Superior temporal gyrus (tissue), 1 donor: ENCODE measurements at regions not wholly inside any gene's neighbourhood (a gene's known extent, or its start where the extent isn't known, plus 50 kb on each side); places are given as distances from the start of the nearest gene placed in this dataset.

ENCODE experiments used
- DNase-seq: peaks from one replicate; pipeline ENCODE4 v3.0.0-alpha.2; 2016; ENCODE audit errors: extremely low spot score

DNA sequence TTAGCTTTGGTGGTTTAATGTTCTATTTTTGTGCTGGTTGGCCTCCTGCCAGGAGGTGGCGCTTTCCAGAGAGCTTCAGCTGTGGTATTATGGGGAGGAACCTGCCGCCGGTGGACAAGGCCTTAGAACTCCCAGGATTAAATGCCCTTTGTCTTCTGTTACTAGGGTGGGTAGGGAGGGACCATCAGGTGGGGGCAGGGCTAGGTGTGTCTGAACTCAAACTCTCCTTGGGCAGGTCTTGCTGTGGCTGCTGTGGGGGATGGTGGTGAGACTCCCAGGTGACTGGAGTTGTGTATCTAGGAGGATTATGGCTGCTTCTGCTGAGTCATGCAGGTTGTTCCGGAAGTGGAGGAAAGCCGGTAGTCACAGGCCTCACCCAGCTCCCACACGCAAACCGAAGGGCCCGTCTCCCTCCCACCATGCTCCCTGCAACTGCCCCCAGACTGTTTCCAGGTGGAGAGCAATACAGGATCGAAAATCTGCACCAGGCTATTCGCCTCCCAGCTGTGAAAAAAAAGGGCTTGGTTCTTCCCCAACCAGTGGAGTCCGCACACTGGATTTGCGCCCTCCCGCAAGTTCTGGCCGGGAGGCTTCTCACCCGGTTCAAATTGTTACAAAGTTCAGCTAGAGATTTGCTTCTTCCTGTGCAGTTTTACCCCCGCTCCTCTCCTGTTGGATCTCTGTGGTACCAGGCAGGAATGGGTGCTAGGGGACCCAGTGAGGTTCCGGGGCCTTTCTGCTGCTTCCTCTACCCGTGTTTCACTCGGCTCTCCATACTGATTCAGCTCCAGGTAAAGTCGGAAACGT lies 220.5 kb downstream of the CENPF start:
- no peak for DNase-seq

DNA sequence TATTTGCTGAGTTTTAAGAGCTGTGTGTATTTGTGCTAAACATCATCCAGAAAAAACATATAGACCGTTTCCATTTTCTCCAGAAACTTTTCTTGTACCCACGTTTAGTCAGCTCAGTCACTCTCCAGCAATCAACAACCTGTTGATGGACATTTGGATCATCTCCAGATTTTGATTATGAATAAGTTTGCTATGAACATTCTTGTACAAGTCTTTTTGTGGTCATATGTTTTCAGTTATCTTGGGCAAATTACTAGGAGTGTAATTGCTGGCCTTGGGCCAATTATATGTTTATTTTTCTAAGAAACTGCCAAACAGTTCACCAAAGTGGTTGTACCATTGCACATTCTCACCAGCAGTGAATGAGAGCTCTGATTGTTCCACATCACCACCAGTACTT lies 221.8 kb downstream of the CENPF start:
- DNase-seq = no peak

DNA sequence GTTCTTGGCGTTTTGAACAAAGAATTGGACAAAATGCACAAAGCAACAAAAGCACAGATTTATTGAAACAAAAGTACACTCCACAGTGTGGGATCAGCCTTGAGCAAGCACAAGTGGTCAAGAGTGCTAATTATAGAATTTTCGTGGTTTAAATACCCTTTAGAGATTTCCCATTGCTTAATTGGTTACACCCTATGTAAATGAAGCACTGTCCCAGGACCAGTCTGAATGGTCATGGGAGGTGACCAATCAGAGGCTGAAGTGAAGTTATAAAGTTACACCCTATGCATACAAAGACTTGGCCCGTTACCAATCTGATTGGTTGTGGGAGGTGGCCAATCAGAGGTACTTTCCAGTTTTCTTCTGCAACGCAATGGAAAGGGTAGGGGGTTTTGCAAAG lies 223.6 kb downstream of the CENPF start:
- no peak for DNase-seq

DNA sequence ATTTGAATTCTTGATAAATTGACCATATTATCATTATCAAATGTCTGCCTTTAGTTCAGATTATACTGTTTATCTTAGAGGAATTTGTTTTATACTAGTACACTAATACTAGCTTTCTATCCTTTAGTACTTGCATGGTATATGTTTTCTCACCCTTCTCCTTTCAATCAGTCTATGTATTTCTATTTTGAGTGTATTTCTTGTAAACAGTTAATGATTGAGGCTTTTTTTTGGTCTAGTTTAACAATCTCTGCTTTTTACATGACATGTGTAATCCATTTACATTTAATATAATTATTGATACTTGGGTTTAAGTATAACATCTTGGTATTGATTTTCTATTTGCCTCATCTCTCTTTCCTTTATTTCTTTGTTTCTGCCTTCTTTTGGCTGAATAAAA lies 224.9 kb downstream of the CENPF start:
- no peak for DNase-seq

DNA sequence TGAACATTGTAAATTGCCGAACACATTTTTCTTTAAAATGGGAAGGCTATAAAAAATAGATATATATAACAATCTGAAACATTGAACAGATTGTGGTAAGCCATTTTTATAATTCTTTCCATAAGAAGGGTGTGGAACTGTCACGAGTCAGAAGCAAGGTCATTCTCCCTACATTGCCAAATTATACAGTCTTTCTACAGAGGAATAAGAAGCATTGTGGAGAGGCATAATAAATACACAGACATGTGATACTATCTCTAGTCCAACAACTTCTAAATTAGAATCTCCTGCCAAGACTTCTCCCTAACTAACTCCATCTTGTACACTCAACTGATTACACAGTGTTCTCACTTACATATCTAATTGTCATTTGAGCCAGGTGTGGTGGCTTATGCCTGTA lies 227.9 kb downstream of the CENPF start:
- DNase-seq = no peak

DNA sequence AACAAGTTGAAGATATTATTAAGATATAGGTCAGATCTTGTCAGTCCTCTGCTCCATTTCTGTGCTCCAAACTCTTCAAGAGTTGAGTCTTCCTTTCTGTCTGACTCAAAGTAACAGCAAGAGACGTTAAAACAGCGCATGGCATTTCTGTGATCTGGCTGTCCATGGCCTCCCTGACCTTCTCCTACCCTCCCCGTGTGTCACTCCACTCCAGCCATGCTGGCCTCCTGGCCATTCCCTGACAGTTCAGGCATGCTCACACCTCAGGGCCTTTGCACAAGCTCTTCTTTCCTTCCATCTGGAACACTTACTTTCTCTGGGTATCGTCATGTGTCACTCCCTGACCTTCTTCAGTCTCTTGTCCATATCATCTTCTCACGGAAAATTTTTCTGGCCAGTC lies 229.0 kb downstream of the CENPF start:
- DNase-seq = no peak

DNA sequence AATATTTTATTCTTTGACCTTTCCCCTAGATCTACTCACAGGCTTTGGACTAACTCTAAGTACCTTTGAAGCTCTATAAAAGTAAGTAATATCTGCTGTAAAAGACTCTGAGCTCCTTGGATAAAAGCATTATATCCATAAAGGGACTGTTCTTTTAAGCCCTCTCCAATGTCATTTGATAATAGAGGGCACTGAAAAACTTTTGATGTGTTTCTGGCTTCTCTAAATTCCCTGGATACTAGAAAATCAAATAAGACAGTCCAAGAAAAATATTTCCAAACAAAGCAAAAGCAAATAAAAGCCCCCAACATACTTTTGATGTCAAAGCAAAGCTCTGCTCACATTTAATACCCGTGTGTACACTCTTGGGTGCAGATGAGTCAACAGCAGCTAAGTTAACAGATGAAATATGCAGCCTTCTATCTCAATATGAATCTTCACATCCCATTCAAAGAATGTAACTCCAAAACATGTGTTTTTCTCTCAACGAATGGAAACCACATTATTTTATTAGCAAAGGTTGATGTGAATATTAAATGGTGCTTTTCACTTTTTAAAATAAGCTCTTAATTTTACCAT lies 230.3 kb downstream of the CENPF start:
- DNase-seq = no peak

DNA sequence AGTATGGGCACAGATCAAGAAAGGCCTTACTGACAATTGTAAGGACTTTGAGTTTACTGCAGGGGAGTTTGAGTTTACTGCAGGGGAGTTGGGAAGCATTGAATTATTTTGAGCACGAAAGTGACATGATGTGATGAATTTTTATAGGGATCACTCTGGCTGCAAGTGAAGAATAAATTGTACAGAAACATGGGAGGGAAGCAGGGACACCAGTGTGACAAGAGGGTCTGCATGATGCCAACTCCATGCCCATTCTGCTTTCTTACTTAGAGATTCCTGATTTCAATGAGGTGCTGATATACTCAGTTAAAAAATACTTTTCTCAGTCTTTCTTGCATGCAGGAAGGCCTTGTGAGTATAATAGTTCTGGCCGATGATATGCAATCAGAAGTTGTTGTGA lies 234.4 kb downstream of the CENPF start:
- no peak for DNase-seq

DNA sequence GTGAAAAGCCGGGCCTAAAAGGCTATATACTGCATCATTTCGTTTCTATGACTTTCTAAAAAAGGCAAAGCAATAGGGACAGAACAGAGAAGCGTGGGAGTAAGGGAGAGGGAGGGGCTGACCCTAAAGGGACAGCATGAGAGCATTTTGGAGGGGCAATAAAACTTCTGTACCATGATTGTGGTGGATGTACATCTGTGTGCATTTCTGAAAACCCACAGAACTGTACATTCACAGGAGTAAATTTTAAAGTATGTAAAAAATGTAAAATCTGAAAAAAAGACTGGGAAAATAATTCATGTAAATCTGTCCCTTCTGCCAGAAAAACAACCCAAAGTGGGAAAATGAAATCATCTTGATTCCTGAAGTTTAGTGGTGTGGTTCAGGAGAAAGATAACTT lies 235.4 kb downstream of the CENPF start:
- DNase-seq = no peak

DNA sequence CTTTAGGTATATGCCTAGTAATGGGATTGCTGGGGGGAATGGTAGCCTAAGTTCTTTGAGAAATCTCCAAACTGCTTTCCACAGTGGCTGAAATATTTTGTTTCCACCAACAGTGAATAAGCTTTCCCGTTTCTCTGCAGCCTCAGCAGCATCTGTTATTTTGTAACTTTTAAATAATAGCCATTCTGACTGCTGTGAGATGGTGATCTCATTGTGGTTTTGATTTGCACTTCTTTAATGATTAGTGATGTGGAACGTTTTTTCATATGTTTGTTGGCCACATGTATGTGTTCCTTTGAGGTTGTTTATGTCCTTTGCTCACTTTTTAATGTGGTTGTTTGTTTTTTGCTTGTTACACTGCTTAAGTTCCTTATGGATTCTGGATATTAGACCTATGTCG lies 237.4 kb downstream of the CENPF start:
- DNase-seq = no peak

DNA sequence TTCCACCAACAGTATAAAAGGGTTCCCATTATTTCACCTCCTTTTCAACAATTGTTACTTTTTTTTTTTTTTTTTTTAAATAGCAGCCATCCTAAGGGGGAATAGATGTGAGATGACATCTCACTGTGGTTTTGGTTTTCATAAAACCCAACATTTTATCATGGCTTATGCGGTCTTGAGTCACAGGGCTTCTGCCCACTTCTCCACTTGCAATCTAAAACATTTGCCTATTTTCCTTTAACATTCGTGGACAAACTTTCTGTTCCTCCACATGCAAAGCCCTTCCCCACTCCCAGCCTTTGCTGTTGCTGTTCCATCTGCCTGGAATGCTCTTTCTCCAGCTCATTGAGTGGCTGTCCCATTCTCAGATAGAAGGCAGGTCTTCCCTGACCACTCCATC lies 239.7 kb upstream of the KCNK2 start:
- no peak for DNase-seq

DNA sequence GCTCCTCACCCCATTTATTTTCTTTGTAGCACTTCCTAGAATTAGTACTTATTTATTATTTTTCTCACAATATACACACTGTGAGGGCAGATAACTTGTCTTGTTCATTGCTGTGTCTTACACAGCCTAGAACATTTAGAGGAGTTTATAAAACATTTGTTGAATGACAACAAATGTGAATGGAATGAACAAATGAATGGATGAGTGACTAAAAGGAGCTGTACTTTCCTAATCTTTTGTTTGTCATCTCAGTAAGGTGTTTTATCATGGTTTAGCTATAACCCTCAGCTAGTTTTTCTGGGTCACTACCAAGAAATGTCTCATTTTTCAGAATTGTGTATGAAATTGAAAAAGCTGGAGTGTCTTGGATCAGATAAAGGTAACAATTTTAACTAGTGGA lies 239.3 kb upstream of the KCNK2 start:
- no peak for DNase-seq

DNA sequence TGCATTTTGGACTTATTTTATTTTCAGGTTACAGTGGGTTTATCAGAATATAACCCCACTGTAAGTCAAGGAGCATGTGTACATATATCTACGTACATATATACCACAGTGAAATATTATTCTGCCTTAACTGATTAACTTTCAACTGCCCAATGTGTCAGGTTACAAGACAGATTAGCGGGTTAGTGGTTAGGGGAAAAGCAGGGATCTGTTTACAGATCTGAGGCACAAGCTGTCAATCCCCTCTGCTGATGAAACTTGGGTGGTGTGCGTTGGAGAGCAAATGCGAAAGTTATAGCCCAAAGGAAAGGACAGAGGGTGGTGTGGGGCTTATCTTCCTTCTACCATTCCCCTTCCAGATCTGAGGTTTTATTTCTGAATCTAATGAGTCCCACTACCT lies 238.2 kb upstream of the KCNK2 start:
- no peak for DNase-seq

DNA sequence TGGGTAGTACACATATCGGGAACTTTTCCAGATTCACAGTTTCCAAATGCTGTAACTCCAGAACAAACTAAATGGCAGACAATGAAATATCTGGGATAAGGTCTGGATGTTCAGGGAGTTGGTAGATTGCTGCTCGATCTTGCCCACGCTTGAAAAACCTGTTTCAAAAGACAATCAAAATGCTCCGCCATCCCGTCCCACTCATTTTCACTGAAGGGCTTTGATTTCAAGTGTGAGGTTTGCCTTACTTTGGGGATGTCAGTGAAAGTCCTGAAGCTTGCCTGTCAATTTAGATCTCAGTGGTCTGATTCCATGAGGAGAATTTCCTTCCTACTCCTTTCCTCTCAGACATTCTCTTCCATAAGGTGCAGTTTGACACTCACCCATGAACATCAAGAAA lies 236.3 kb upstream of the KCNK2 start:
- no peak for DNase-seq

DNA sequence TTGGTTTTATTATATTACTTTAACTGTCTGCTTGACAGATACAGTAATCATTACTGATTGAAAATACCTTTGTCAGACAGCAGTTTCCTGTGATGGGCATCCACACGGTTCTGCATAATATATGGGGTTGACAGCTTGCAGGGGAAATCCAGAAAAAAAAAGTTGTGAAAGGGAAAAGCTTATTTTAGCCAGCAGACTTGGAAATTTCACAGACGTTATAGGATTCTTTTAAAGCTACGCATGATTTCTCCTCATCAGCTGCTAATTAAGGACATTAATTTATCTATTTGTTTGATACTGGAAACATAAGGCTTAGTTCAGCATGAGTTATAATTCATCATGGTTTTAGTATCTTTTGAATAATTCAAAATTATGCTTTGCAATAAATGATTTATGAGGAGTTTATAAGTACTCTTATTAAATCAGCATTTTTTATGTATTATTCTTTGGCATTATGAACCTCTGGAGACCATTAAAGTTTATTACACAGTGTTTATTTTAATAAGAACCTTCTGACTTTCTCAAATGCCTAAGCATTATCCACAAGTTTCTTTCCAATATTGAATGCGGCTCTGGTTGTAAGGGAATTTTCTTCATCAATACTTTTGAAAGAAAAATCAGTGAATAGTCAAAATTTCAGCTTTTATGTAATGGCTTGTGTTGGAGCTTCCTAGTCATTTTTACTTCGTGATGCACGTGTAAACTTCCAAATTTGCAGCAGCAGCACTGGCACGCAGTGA lies 235.3 kb upstream of the KCNK2 start:
- DNase-seq = no peak

DNA sequence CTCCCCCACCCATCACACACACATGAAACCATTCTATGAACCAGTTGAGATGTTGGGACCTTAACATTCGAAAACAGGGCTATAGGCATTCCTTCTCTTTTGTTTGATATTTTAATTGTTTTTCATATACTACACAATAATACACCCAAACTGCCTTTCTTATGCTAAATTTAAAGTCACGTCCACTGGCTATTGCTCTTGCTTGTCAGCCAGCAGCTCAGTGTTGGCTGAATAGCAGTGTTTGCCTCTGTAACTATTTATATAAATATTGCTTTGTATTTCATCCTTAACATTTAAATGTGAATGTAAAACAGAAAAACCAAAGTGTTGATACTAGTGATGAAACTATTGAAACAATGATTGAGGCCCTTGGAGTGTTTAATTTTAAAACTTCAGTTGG lies 234.4 kb upstream of the KCNK2 start:
- DNase-seq = no peak

DNA sequence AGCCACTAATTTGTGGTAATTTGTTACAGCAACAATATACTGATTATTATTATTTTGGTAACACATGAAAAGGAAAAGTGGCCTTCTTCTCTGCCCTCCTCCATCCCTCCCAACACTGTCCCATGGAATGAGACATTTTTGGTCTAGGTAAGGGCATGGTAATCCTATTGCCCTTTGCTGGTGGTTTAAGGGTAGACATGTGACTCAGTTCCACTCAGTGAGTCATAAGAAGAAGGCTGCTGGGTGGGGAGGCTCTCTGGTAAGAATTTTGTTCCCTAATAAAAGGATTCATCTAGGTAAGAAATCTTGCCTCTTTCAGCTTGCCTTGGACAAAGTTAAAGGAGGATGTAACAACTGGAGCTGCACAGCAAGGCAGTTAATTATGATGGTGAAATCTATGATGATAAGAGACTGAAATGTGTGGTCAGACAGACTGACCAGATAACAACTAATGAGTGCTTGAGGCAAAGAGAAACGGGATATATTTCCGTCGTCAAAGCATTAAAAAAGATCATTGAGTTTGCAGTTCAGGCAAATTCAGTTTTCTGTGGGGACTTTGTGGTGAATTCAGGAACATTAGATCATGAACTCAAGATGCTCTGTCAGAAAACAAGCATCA lies 232.0 kb upstream of the KCNK2 start:
- DNase-seq = no peak

DNA sequence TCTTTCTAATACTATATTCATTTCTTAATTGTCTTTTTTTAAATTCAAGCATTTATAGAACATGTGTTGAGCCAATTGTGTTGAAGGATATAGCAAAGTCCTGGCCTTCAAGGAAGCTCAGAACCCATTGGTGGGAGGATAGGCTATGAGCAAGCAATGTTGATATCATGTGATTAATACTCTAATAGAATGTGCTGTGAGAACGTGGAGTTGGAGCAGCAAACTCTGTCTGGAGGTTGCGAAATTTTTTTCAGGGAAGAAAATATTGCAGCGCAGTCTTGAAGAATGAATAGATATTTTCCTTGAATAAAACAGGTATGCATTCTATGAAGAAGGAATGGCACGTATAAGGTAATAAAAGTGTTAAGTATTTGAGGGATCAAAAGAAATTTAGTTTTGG lies 229.2 kb upstream of the KCNK2 start:
- no peak for DNase-seq

DNA sequence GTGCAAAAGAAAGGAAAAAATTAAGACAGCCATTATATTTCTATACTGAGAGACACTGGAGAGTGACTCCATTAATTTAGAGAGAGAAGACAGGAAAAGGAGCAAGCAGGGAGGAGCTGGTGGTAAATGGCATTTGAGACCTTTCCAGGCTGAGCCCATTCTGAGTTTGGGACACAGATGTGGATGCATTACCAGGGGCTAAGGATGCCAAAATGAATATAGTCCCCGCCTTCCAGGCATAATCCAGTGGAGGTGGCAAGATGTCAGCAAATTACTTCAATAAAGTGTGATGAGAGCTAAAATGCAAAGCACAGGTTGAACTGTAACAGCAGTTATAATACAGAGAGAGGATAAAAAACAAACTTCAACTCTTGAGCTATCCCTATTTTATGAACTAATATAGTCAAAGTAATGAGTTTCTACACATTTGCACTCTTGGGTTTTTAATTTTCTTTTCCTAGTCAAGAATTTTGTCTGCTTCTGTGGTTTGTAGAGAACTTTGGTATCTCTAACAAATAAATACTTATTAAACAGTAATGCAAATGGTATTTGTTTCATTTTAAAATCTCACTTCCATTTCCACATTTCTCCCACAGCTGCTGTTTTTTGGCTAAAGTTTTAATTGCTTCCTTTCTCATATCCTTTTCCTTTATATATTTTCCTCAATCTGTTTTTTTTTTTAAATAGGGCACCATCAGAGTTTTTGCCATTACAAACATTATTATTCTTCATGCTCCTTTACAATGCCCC lies 228.2 kb upstream of the KCNK2 start:
- DNase-seq = no peak

DNA sequence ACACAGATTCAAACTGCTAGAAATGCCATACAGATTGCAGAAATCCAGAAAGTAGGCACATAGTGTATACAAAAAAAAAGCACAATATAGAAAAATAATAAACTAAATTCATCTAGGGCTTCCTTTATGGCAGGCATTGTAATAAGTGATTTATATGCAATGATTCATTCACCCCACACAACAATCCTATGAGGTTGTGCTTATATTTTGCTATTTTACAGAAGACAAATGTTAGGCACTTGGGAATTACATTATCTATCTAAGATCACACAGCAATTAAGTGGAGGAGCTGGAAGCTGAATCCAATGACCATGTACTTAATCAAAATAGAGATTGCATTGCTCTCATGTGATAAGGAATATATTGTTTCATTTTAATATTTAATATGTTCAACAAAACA lies 225.7 kb upstream of the KCNK2 start:
- DNase-seq = no peak

DNA sequence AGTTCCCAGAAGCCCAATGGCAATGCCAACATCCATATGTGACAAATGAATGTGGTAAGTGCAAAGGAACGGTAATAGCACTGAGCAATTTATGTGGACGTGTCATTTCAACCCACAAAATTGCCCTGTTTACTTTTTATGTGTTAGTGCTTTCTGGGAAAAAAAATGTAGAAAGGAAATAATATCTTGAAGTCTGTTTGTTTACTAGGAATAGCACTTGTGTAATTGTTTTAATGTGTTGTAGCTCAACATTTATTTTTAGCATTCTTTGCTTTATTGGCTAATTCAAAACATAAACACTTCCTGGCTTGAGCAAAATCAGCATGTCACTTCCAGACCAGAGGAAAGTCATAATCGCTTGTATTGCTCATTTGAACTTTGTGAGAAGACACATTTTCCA lies 224.8 kb upstream of the KCNK2 start:
- no peak for DNase-seq

DNA sequence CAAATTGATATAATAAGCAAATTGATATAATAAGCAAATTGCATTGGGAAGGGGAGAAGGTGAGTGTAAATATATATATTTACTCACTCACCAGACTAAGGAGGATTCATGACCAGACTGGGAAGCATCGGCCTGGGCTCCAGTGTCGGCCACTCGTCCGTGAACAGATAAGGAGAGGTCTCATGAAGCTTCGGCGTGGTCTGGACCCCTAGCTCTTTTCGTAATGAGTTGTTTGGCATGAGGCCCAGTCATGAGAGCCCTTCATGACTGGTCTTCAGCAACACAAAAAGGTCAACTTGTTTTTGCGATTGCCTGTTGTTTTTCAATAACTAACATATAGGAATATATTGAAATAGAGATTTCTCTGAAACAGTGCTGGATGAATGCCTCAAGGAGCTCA lies 222.9 kb upstream of the KCNK2 start:
- no peak for DNase-seq
